Endothelial cell of umbilical vein (primary cell): ENCODE measurements at regions not wholly inside any gene's neighbourhood (a gene's known extent, or its start where the extent isn't known, plus 50 kb on each side); places are given as distances from the start of the nearest gene placed in this dataset.
"Not testable (repeated sequence)": the region's sequence is repeated elsewhere in the genome, so short reads cannot be mapped to it uniquely, and the experiment has no call there.

Experiments used
- BruUV-seq: library from RNA; stranded (reverse); fragments of 400-500 nt; replicated peaks from 2 replicates; lab custom pipeline; 2021; lab: Mats Ljungman, UMichigan
- CTCF ChIA-PET: fragments of 300-600, 350-600 bp; sonication (Branson Sonifier 250); formaldehyde crosslinking; loops from one replicate; lab custom pipeline; 2021; ENCODE audit warnings: antibody characterized with exemption, inconsistent platforms; lab: Charles Lee
- POLR2A ChIA-PET: fragments of 300-600, 350-600 bp; sonication (Branson Sonifier 250); formaldehyde crosslinking; loops from one replicate; lab custom pipeline; 2021; ENCODE audit warnings: antibody characterized with exemption, inconsistent platforms; lab: Charles Lee
- DNase-seq: peaks from one replicate; pipeline ENCODE4 v3.0.0-alpha.2; 2011; ENCODE audit warnings: low read depth, low spot score
- FAIRE-seq: peaks from 2 replicates; lab custom pipeline; 2011; peaks lifted over from hg19 to GRCh38; lab: Jason Lieb, UNC
- H2AFZ ChIP-seq: 2 replicates; pipeline ENCODE4 v1.6.0; 2012; ENCODE audit warnings: low read depth, low read length, control low read depth, inconsistent platforms
- H3K27ac ChIP-seq: 2 replicates; pipeline ENCODE4 v1.5.1; 2011; ENCODE audit warnings: low read depth, mild to moderate bottlenecking, control low read depth, low read length, moderate library complexity; ENCODE audit not compliant: insufficient read depth
- H3K27me3 ChIP-seq, 2 experiments: 2 replicates each; pipeline versions ENCODE4 v1.6.0 to v1.6.1; 2011; ENCODE audit warnings: low read length in 2 of 2, mixed read lengths in 1 of 2; ENCODE audit not compliant: control insufficient read depth in 2 of 2, insufficient read depth in 2 of 2
- H3K36me3 ChIP-seq, 2 experiments: 2 replicates in 1 of 2; 3 replicates in 1 of 2; pipeline ENCODE4 v1.5.1; 2011; ENCODE audit warnings: low read length in 2 of 2, mild to moderate bottlenecking in 1 of 2, moderate library complexity in 1 of 2; ENCODE audit not compliant: control insufficient read depth in 2 of 2, insufficient read depth in 2 of 2; ENCODE audit errors: extremely low read depth in 1 of 2
- H3K4me1 ChIP-seq: 3 replicates; pipeline ENCODE4 v1.5.1; 2011; ENCODE audit warnings: mild to moderate bottlenecking, low read length; ENCODE audit not compliant: control insufficient read depth, insufficient read depth; ENCODE audit errors: extremely low read depth
- H3K4me2 ChIP-seq: 2 replicates; pipeline ENCODE4 v1.6.1; 2011; ENCODE audit warnings: low read length, control low read depth, mixed read lengths; ENCODE audit not compliant: insufficient read depth
- H3K4me3 ChIP-seq, 3 experiments: fragments of 200-600 bp in 1 of 3; sonication (generic), shearing (Covaris generic) in 1 of 3; replicated peaks in 1 of 3; 2 replicates each; pipeline ENCODE4 v1.5.1; 2011 to 2016; ENCODE audit warnings: control low read depth in 3 of 3, low read length in 3 of 3, mild to moderate bottlenecking in 2 of 3, inconsistent platforms in 1 of 3, low read depth in 1 of 3, moderate library complexity in 1 of 3; ENCODE audit not compliant: insufficient read depth in 1 of 3
- H3K79me2 ChIP-seq: 2 replicates; pipeline ENCODE4 v1.6.0; 2012; ENCODE audit warnings: low read length, inconsistent platforms; ENCODE audit not compliant: control insufficient read depth, insufficient read depth
- H3K9ac ChIP-seq: replicated peaks from 2 replicates; pipeline ENCODE3; 2011; ENCODE audit warnings: low read length, control low read depth; ENCODE audit not compliant: insufficient read depth; ENCODE audit errors: extremely low read depth
- H3K9me1 ChIP-seq: replicated peaks from 3 replicates; pipeline ENCODE4 v1.6.0; 2011; ENCODE audit warnings: mild to moderate bottlenecking, low read length; ENCODE audit not compliant: control insufficient read depth, insufficient read depth; ENCODE audit errors: extremely low read depth
- H3K9me3 ChIP-seq: replicated peaks from 2 replicates; pipeline ENCODE4 v1.5.1; 2012; ENCODE audit warnings: low read length, inconsistent platforms; ENCODE audit not compliant: control insufficient read depth, insufficient read depth
- H4K20me1 ChIP-seq: replicated peaks from 2 replicates; pipeline ENCODE3; 2011; ENCODE audit warnings: mild to moderate bottlenecking, low read length; ENCODE audit not compliant: control insufficient read depth, insufficient read depth; ENCODE audit errors: extremely low read depth
- dilution Hi-C: fragments of 300-500 bp; cut with MboI; formaldehyde crosslinking; loops from one replicate; pipeline ENCODE4 v1.15.0; 2019; ENCODE audit warnings: low sequenced_read_pairs; ENCODE audit not compliant: extremely low pct_ligation_motif_present
- intact Hi-C: fragments of 100-400 bp; cut with micrococcal nuclease; formaldehyde crosslinking; loops from one replicate; pipeline ENCODE4 v1.10.0; 2022

GRCh38 chrY:9774765-9775164, 247.1 kb downstream of the TSPY10 start:
- H2AFZ ChIP-seq, FAIRE-seq, H3K36me3 ChIP-seq, DNase-seq, H3K4me2 ChIP-seq, H3K27ac ChIP-seq, dilution Hi-C loops, intact Hi-C loops, POLR2A ChIA-PET, H3K9me1 ChIP-seq, H3K27me3 ChIP-seq, H3K9me3 ChIP-seq, BruUV-seq, H3K9ac ChIP-seq, H3K4me1 ChIP-seq, H3K4me3 ChIP-seq, CTCF ChIA-PET, H4K20me1 ChIP-seq, H3K79me2 ChIP-seq: not testable (repeated sequence)

DNA sequence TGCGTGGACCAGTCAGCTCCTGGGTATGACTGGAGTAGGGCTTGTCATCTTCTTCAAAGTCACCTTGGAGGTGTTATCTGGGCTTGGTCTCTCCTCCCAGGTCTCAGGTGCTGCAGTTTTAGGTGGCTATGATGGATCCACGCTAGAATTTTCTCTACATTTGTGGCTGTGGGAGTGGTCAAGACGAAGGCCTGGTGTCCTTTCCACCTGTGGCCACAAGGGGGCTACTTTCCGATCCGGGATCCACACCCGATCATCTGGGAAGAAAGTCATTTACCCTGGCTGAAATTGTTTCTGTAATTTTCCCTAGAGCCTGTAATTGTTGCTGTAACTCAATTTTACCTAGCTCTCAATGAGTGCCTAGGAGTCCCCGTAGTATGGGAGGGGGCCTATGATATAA, 248.0 kb downstream of the TSPY10 start:
- H3K9me1 ChIP-seq, dilution Hi-C loops, H3K79me2 ChIP-seq, H3K4me3 ChIP-seq, DNase-seq, H3K9me3 ChIP-seq, CTCF ChIA-PET, H3K9ac ChIP-seq, H3K36me3 ChIP-seq, H4K20me1 ChIP-seq, POLR2A ChIA-PET, H3K27me3 ChIP-seq, H3K27ac ChIP-seq, intact Hi-C loops, H3K4me2 ChIP-seq, BruUV-seq, H2AFZ ChIP-seq, H3K4me1 ChIP-seq: not testable (repeated sequence)
- peak; percentile 62 for FAIRE-seq

GRCh38 chrY:9781548-9781947, 253.9 kb downstream of the TSPY10 start:
- POLR2A ChIA-PET, H3K4me3 ChIP-seq, H3K9me3 ChIP-seq, DNase-seq, H3K9ac ChIP-seq, FAIRE-seq, BruUV-seq, H3K27ac ChIP-seq, H3K4me2 ChIP-seq, H2AFZ ChIP-seq, H3K27me3 ChIP-seq, dilution Hi-C loops, H4K20me1 ChIP-seq, intact Hi-C loops, H3K9me1 ChIP-seq, H3K79me2 ChIP-seq, H3K36me3 ChIP-seq, CTCF ChIA-PET, H3K4me1 ChIP-seq: not testable (repeated sequence)

DNA sequence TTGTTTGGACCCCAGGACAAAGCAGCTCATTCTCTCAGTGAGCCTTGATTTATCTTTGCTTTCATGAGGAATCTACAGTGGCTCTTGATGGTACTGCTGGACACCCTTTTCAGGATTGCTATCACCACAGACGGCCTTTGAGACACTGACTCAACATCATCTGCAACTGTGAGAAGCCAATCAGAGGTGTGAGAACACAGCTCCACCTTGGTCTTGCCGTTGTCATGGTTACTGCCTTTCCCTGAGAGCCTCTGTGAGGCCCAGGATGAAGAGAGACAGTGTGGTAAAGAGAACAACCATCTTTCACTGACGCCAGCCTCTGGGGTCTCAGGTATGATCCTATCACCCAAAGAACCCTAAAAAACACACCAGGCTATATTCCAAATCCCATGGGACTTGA, 270.2 kb downstream of the TSPY10 start:
- FAIRE-seq, H3K9me3 ChIP-seq, H2AFZ ChIP-seq, H3K79me2 ChIP-seq, CTCF ChIA-PET, H4K20me1 ChIP-seq, H3K27me3 ChIP-seq, dilution Hi-C loops, DNase-seq, intact Hi-C loops, BruUV-seq, H3K4me1 ChIP-seq, POLR2A ChIA-PET, H3K4me2 ChIP-seq, H3K27ac ChIP-seq, H3K9ac ChIP-seq, H3K9me1 ChIP-seq, H3K4me3 ChIP-seq, H3K36me3 ChIP-seq: not testable (repeated sequence)
